GM18511 (cell line): ENCODE measurements at regions not wholly inside any gene's neighbourhood (a gene's known extent, or its start where the extent isn't known, plus 50 kb on each side); places are given as distances from the start of the nearest gene placed in this dataset.
A peak's percentile ranks its signal among the peaks of the same experiment; 100 is the strongest.

Experiments
- ATAC-seq: cut with Tn5 transposase; IDR thresholded peaks from one replicate; pipeline ENCODE4 v1.9.1; 2021; ENCODE audit warnings: mild to moderate bottlenecking, moderate library complexity; ENCODE audit not compliant: unreplicated experiment

- ATAC-seq = no peak
These were observed 130.1 kb downstream of the C9orf50 start for GRCh38 chr9:129490583-129491486.

- no peak for ATAC-seq
These were observed 130.9 kb downstream of the C9orf50 start for GRCh38 chr9:129489838-129490582.

- peak; percentile 32 for ATAC-seq
These were observed 133.0 kb downstream of the C9orf50 start for GRCh38 chr9:129487658-129488483.

DNA sequence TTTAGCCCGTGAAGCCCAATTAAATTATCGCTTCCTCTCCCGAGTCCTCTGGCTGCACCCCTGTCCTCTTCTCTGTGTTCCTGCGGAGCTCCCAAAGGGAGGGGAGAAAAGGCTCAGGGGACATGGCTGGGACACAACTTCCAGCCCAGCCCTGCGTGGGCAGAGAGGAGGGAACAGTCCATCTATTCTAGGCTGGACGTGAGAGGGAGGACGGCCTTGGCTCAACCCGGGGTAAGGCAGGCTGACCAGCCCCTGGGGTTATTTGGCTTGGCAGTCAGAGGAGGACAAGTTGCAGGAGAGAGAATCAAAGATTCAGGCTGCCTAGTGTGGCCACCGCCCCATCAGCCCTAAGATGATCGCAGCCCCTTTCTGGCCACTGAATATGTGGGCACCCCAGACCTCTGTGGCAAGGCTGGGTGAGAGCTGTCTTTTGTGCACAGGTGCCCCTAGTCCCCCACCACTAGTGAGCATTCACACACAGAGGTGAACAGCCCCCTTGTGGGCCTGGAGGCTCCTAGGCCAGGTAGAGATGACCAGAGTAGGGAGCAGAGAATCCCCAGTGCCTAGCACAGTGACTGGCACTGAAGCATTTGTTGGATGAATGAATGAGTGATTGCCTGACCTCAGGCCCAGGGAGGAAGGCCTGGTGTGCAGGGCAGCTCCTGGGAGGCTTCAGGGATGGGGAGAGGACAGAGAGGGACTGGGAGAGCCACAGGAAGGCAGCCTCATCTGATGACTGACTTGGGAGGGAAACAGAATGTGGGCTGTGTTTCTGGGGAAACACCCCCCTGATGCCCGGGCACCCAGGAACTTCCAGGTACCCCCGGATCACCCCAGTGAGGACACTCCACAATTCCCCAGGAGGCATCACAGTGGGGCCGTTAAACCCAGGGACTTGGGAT, 133.9 kb downstream of the C9orf50 start:
- ATAC-seq = no peak

DNA sequence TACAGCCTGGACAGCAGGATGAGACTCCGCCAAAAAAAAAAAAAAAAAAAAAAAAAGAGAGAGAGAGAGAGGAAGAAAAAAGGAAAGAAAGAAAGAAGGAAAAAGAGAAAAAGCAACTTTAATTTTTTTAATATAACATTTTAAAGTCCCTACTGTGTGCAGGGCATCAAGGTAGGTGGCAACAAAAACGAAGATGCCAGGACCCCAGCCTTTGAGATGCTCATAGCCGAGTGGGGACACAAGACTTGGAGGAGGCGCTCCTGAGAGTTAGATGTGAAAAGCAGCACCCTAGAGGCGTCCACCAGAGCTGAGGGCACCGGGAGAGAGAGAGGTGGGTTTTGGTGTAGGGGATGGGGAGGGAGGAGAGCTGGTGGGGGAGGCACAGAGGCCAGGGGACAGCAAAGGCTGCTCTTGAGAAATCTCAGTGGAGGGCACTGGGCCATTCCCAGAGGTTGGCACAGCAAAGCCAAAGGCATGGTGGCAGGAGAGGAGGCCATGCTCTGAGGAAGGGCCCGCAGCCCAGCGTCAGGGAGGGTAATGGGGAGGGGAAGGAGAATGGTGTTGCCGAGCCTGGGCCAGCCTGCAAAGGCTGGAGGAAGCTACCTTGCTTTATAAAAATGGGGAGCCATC, 135.6 kb downstream of the C9orf50 start:
- ATAC-seq = no peak

- no peak for ATAC-seq
These were observed 136.4 kb downstream of the C9orf50 start for GRCh38 chr9:129484352-129485000.

DNA sequence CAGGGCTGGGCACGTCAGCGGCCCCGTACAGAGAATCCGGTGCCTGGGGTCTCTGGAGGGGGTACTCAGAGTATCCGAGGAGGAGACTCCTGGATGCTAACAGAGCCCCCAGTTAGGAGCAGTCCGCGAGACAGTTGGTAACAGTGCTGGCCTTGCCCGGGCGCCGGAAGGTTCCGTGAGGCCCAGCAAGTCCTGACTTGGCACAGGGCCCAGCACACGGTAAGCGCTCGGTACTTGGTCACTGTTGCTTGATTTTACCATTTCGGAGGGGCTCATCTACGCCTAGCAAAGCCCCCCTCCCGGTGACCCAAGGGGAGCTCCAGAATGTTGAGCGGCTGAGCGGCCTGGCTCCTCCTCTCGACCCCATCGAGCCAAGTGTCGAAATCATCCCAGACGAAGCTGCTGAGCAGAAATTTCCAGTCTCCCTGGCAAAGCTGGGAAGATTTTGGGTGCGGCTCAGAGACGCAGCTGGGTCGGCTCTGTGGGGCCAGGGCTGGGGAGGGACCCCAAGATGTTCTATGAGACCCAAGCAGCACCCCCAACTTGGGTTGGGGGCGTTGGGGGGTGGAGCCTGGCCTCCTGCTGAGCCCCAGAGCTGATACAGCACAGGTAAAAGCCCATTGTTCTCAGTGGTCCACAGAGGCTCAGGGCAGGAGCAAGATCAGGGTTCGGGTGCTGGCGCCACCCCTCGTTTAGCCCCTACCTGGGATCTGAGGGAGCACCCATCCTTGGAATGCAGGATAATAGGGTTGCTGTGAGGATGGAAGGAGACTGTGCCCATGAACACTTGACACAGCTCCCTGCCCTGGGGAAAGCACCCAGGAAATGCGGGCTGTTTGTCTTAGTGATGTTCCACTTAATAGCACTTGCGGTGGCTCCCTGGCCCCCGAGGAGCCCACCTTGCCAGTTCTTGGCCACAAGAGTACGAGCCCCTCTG, 137.2 kb downstream of the C9orf50 start:
- no peak for ATAC-seq

- no peak for ATAC-seq
These were observed 138.1 kb downstream of the C9orf50 start for GRCh38 chr9:129482521-129483414.

DNA sequence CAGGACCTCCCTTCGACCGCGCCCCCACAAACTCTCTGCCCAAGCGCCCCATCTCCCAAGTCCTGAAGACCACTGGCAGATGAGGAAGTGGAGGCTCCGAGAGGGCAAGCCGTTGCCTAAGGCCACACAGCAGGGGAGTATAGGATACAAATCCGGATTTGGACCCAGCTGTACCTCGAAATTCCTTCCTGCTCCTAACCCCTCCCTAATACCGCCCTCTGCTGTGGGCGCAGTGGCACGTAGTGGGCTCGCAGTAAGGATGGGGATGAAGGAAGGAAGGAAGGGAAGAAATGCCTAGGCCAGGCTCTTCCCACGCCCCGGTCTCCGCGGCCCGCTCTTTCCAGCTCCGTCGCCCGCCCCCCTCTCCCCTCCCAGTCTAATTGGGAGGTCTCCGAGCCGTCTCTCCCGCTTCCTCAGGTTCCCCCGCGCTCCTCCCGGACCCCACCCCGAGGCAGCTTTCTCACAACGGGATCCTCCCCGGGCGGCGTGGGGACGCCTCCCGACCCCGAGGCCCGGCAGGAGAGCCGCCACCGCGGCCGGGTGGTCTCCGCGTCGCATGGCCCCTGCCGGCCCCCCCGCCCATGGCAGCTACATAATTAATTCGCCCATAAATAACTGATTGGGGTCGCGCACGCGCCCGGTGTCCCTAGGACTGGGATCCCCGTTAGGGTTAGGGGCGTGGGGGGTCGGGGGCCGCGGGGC, 138.9 kb downstream of the C9orf50 start:
- no peak for ATAC-seq

DNA sequence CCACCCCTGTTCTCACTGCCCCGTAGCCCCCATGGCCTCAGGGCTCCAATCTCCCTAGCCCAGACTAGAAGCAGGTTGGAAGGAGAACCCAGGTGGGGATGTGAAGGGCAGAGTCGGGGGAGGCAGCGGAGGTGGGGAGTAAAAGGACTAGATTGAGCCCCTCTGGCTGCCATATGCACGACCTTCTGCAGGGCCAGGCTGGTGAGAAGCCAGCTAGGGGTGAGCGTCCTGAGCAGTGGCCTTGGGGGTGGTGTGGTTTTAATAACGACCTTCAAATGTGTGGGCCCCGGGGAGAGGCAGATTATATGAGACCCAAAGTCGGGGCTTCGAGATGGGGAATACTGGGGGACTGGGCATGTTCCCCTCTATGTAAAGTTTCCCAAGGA, 139.5 kb downstream of the C9orf50 start:
- ATAC-seq = no peak

DNA sequence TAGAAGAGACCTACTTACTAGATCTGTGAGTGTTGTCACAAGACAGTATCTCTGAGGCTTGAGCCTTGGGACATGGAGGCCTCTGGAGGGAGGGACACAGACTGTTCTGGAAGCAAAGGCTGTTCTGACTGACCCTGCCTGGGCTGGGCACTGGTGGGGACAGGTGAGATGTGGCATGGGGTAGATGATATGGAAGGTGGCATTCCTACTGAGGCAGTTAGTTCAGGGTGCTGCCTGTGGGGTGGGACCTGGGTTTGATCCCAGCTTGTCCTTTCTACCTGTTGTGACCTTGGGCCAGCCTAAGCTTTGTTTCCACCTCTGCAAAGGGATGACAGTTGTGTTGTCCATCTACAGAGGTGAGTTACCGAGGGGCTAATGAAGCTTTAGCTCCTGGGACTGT, 140.2 kb downstream of the C9orf50 start:
- ATAC-seq = no peak

GRCh38 chr9:129480227-129480626, 140.7 kb downstream of the C9orf50 start:
- ATAC-seq = no peak

DNA sequence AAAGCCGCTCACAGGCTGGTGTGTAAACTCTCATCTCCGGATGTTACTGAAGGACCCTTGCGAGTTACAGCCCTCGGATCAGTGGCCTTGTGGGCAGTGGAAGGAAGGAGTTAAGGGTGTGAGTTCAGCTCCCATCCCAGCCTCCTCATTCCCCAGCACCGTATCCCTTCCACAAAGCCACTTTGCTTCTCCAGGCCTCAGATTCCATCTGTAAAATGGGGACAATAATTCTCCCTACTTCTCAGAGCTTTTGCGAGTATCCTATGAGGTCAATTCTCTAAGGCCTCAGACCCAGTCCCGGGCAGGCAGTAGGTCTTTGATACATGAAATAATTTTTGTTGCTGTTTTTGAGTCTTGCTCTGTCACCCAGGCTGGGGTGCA, 141.3 kb downstream of the C9orf50 start:
- ATAC-seq = no peak

GRCh38 chr9:129478961-129479630, 141.8 kb downstream of the C9orf50 start:
- no peak for ATAC-seq

DNA sequence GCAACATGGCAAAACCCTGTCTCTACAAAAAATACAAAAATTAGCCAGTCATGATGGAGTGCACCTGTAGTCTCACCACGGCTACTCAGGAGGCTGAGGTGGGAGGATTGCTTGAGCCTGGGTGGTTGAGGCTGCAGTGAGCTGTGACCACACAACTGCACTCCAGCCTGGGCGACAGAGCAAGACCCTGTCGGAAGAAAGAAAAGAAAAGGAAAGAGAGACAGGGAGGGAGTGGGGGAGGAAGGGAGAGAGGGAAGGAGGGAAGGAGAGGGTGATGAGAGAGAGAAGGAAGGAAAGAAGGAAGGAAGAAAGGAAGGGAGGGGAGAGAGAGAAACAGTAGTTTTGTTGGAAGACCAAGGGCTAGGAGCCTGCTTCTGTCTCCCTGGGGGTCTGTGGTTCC, 142.4 kb downstream of the C9orf50 start:
- no peak for ATAC-seq
